Choroid plexus epithelial cell (primary cell): ENCODE measurements at regions not wholly inside any gene's neighbourhood (a gene's known extent, or its start where the extent isn't known, plus 50 kb on each side); places are given as distances from the start of the nearest gene placed in this dataset.
"Not testable (repeated sequence)": the region's sequence is repeated elsewhere in the genome, so short reads cannot be mapped to it uniquely, and the experiment has no call there.

Source experiments
- DNase-seq: peaks from one replicate; pipeline ENCODE4 v3.0.0-alpha.2; 2010; ENCODE audit warnings: low read depth
- H3K4me3 ChIP-seq: 2 replicates; pipeline ENCODE4 v1.5.1; 2011; ENCODE audit warnings: low read depth, mild to moderate bottlenecking, control low read depth, low read length, moderate library complexity
- CTCF ChIP-seq: conservative IDR thresholded peaks from 2 replicates; pipeline ENCODE4 v1.5.1; 2011; ENCODE audit warnings: low read depth, mild to moderate bottlenecking, control low read depth, inconsistent platforms, low read length, moderate library complexity

- peak; percentile 34 for DNase-seq
- no peak for TF ChIP-seq CTCF
- no peak overlapping the region for H3K4me3 ChIP-seq
Measured at GRCh38 chr9:129451089-129451656, 169.7 kb downstream of the C9orf50 start.

DNA sequence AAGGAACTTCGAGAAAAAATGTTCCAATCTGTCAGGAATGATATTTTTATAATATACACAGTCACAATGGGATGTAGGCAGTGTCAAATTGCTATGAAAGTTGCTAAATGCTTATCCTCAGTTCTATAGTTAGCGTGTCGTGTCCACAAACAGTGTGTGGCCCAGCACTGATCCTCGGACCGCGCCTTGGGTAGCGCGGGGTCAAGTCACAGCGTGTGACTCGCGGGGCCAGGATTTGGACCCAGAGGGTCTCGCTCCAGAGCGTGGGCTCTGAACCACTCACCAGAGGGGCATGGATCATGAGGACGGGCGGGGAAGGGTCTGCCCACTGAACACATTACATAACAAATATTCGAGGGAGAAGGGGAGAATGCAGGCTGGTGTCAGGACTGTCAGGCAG, 171.8 kb downstream of the C9orf50 start:
- H3K4me3 ChIP-seq = no peak overlapping the region
- no peak for TF ChIP-seq CTCF
- DNase-seq = no peak

DNA sequence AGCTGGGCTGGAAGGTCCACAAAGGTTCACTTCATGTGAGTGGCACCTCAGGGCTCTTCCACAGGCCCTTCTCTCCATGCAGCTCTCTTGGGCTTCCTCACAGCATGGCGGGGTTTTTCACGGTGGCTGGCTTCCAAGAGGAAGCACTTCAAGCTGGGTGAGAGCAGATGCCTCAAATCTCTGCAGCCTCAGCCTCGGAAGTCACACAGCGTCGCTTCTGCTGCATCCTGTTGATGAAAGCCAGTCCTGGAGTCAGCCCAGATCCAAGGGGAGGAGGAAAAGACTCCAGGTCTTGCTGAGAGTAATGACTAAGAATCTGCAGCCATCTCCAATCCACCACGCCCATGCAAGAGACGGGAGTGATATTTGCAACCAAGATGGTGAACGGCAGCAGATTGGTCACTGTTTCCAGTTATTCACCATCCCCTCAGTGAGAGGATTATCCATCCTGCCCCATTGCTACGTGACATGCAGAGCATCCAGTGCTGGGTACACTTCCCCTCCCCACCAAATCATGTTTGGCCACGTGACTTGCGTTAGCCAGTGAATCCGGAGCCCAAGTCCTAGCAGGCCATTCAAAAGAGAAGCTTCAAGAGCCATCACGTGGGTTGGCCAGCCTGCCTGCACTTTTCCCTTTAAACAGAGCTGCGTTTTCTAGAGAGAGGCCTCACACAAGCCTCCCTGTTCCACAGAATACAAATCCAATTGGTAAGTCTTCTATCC, 173.9 kb downstream of the C9orf50 start:
- no peak for TF ChIP-seq CTCF

DNA sequence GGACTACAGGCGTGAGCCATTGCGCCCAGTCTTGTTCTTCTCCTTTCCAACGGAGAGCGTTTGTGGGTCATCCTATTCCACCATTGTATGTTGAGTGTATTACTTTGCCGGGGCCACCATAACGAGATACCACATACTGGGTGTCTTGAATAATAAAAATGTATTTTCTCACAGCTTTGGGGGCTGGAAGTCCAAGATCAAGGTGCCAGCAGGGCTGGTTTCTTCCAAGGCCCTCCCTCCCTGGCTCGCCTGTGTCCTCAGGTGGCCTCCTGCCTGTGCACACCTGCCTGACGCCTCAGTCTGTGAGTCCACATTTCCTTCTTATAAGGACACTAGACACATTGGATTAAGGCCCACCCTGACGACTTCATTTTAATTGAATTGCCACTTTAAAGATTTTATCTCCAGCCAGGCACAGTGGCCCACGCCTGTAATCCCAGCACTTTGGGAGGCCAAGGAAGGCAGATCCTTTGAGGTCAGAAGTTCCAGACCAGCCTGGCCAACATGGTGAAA, 175.1 kb downstream of the C9orf50 start:
- H3K4me3 ChIP-seq = no peak overlapping the region
- no peak for DNase-seq
- no peak for TF ChIP-seq CTCF

More for the DNA sequence above, 173.9 kb downstream of the C9orf50 start:
- no peak overlapping the region for H3K4me3 ChIP-seq
- DNase-seq = no peak

GRCh38 chr9:129443515-129444164, 177.3 kb downstream of the C9orf50 start:
- not testable (repeated sequence) for H3K4me3 ChIP-seq, DNase-seq

GRCh38 chr9:129442803-129443511, 177.9 kb downstream of the C9orf50 start:
- no peak for TF ChIP-seq CTCF

GRCh38 chr9:129441852-129442251, 179.0 kb downstream of the C9orf50 start:
- no peak for TF ChIP-seq CTCF
- H3K4me3 ChIP-seq = no peak overlapping the region
- DNase-seq = no peak

More at GRCh38 chr9:129442803-129443511, 177.9 kb downstream of the C9orf50 start:
- no peak overlapping the region for H3K4me3 ChIP-seq
- no peak for DNase-seq
